NCI-H2029 (cell line): ENCODE measurements at regions not wholly inside any gene's neighbourhood (a gene's known extent, or its start where the extent isn't known, plus 50 kb on each side); places are given as distances from the start of the nearest gene placed in this dataset.

ENCODE experiments used
- DNase-seq: peaks from one replicate; lab custom pipeline; 2025; lab: John Stamatoyannopoulos, UW

- DNase-seq, result no peak
Measured at GRCh38 chr14:65356327-65356836, 56.1 kb upstream of the FUT8 start.

GRCh38 chr14:65357113-65357512 lies 55.4 kb upstream of the FUT8 start:
- DNase-seq, result no peak

- DNase-seq, result no peak
Measured at GRCh38 chr14:65357689-65358088, 54.8 kb upstream of the FUT8 start.

- no peak for DNase-seq
Measured at GRCh38 chr14:65359503-65359902, 53.0 kb upstream of the FUT8 start.

- DNase-seq, result no peak
Measured at GRCh38 chr14:65360144-65360784, 52.3 kb upstream of the FUT8 start.

GRCh38 chr14:65361920-65362319 lies 50.6 kb upstream of the FUT8 start:
- DNase-seq, result no peak
